ENCODE measurements at regions not wholly inside any gene's neighbourhood (a gene's known extent, or its start where the extent isn't known, plus 50 kb on each side); places are given as distances from the start of the nearest gene placed in this dataset.

DNA sequence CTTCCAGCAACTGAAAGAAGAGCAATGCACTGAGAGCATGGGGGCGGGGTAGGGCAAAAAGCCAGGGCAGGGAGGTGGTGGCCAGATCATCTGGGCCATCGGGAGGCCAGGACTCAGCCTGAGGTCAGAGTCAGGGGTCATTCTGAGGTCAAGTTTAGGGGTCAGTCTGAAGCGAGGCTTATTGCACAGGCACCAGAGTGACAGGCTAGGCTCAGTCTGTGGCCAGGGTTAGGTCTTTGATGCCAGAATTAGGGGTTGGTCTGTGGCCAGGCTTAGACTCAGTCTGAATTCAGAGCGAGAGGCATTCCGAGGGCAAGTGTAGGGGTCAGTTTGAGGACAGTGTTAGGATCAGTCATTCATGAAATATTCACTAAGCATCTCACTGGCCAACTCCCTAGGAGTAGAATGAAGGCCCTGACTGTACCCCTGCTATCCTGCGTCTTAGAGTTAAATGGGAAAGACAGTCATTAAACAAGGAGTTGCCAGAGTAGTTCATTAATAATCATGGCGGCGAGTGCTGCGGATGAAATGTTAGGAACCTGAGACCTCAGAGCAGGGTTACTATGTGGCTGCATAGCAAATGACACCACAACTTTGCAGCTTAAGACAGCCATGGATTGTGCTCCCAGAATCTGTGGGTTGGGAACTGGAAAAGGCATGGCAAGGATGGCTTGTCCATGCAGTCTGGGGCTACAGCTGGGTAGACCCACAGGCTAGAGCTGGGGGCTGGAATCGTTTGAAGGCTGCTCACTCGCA is 198.7 kb downstream of the CYP26B1 start:
- no peaks in the 10 kb centered on the region for H3K36me3 ChIP-seq (ENCODE audit: control insufficient read depth in 2 of 2, insufficient read depth in 2 of 2, low read length in 2 of 2)
- H3K27ac ChIP-seq (ENCODE audit: low read depth in 2 of 2, low read length in 2 of 2), result no peak overlapping the region
- no peak overlapping the region for H3K4me3 ChIP-seq (ENCODE audit: low read length in 2 of 2)
- no peaks in the 10 kb centered on the region for H3K9me3 ChIP-seq (ENCODE audit: control insufficient read depth in 2 of 2, low read length in 2 of 2)
- no peak overlapping the region for H3K9ac ChIP-seq (ENCODE audit: low read depth in 1 of 2, low read length in 2 of 2)
- H3K4me1 ChIP-seq (ENCODE audit: control insufficient read depth in 2 of 2, insufficient read depth in 2 of 2, low read length in 2 of 2), result no peaks in the 10 kb centered on the region
- H3K27me3 ChIP-seq (ENCODE audit: control insufficient read depth in 2 of 2, insufficient read depth in 2 of 2, low read length in 2 of 2), result no peaks in the 10 kb centered on the region

DNA sequence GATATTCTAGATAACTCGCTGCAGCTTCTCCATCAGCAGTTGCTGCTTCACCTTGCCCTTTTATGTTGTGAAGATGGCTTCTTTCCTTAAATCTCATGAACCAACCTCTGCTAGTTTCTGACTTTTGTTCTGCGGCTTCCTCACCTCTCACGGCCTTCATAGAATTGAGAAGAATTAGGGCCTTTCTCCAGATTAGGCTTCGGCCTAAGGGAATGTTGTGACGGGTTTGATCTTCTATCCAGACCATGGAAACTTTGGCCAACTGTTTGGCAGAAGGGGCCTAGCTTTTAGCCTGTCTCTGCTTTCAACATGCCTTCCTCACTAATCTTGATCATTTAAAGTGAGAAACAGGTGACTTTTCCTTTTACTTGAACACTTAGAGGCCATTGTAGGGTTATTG is 199.9 kb downstream of the CYP26B1 start:
- H3K27me3 ChIP-seq (ENCODE audit: control insufficient read depth in 2 of 2, insufficient read depth in 2 of 2, low read length in 2 of 2), result no peaks in the 10 kb centered on the region
- no peaks in the 10 kb centered on the region for H3K4me1 ChIP-seq (ENCODE audit: control insufficient read depth in 2 of 2, insufficient read depth in 2 of 2, low read length in 2 of 2)
- H3K9me3 ChIP-seq (ENCODE audit: control insufficient read depth in 2 of 2, low read length in 2 of 2), result no peaks in the 10 kb centered on the region
- H3K9ac ChIP-seq (ENCODE audit: low read depth in 1 of 2, low read length in 2 of 2), result no peak overlapping the region
- H3K36me3 ChIP-seq (ENCODE audit: control insufficient read depth in 2 of 2, insufficient read depth in 2 of 2, low read length in 2 of 2), result no peaks in the 10 kb centered on the region
- no peak overlapping the region for H3K4me3 ChIP-seq (ENCODE audit: low read length in 2 of 2)
- H3K27ac ChIP-seq (ENCODE audit: low read depth in 2 of 2, low read length in 2 of 2), result no peak overlapping the region

DNA sequence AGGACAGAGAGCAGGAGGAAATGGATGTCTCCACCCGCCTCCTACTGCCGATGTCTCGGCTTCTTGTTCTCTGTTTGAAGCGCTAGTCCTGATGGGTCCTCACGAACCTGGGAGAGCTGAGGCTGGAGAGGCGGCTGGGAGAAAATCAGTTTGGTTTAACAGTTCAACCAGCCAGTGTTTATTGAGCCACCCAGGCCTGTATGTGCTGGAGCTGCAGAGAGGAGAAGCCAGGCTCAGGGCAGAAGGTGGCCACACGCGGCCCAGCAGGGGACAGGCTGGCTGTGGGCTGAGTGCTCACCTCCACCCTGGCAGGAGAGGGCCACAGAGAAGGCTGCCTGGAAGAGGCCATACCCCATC is 202.1 kb downstream of the CYP26B1 start:
- Histone ChIP-seq H3K9me3 (ENCODE audit: control insufficient read depth in 2 of 2, low read length in 2 of 2) (no peaks in the 10 kb centered on the region), H3K4me1 (ENCODE audit: control insufficient read depth in 2 of 2, insufficient read depth in 2 of 2, low read length in 2 of 2) (peaks cover 2 to 3% of the 10 kb centered on the region in 2 donors), H3K9ac (ENCODE audit: low read depth in 1 of 2, low read length in 2 of 2) (no peak overlapping the region), H3K27ac (ENCODE audit: low read depth in 2 of 2, low read length in 2 of 2) (no peak overlapping the region), H3K4me3 (ENCODE audit: low read length in 2 of 2) (no peak overlapping the region), H3K27me3 (ENCODE audit: control insufficient read depth in 2 of 2, insufficient read depth in 2 of 2, low read length in 2 of 2) (no peaks in the 10 kb centered on the region), H3K36me3 (ENCODE audit: control insufficient read depth in 2 of 2, insufficient read depth in 2 of 2, low read length in 2 of 2) (no peaks in the 10 kb centered on the region)

- H3K27me3 ChIP-seq (ENCODE audit: control insufficient read depth in 2 of 2, insufficient read depth in 2 of 2, low read length in 2 of 2), result no peaks in the 10 kb centered on the region
- no peaks in the 10 kb centered on the region for H3K36me3 ChIP-seq (ENCODE audit: control insufficient read depth in 2 of 2, insufficient read depth in 2 of 2, low read length in 2 of 2)
- H3K27ac ChIP-seq (ENCODE audit: low read depth in 2 of 2, low read length in 2 of 2), result no peak overlapping the region
Observed at GRCh38 chr2:71944806-71945602, 202.7 kb downstream of the CYP26B1 start.

GRCh38 chr2:71944183-71944550 is 203.5 kb downstream of the CYP26B1 start:
- Histone ChIP-seq H3K9ac (ENCODE audit: low read depth in 1 of 2, low read length in 2 of 2) (no peak overlapping the region), H3K4me1 (ENCODE audit: control insufficient read depth in 2 of 2, insufficient read depth in 2 of 2, low read length in 2 of 2) (peaks cover 6 to 8% of the 10 kb centered on the region in 2 donors), H3K27me3 (ENCODE audit: control insufficient read depth in 2 of 2, insufficient read depth in 2 of 2, low read length in 2 of 2) (no peaks in the 10 kb centered on the region), H3K36me3 (ENCODE audit: control insufficient read depth in 2 of 2, insufficient read depth in 2 of 2, low read length in 2 of 2) (no peaks in the 10 kb centered on the region), H3K9me3 (ENCODE audit: control insufficient read depth in 2 of 2, low read length in 2 of 2) (no peaks in the 10 kb centered on the region), H3K27ac (ENCODE audit: low read depth in 2 of 2, low read length in 2 of 2) (no peak overlapping the region), H3K4me3 (ENCODE audit: low read length in 2 of 2) (no peak overlapping the region)

More at GRCh38 chr2:71944806-71945602, 202.7 kb downstream of the CYP26B1 start:
- H3K9ac ChIP-seq (ENCODE audit: low read depth in 1 of 2, low read length in 2 of 2), result no peak overlapping the region
- peaks cover 6 to 7% of the 10 kb centered on the region in 2 donors for H3K4me1 ChIP-seq (ENCODE audit: control insufficient read depth in 2 of 2, insufficient read depth in 2 of 2, low read length in 2 of 2)
- no peak overlapping the region for H3K4me3 ChIP-seq (ENCODE audit: low read length in 2 of 2)
- no peaks in the 10 kb centered on the region for H3K9me3 ChIP-seq (ENCODE audit: control insufficient read depth in 2 of 2, low read length in 2 of 2)

DNA sequence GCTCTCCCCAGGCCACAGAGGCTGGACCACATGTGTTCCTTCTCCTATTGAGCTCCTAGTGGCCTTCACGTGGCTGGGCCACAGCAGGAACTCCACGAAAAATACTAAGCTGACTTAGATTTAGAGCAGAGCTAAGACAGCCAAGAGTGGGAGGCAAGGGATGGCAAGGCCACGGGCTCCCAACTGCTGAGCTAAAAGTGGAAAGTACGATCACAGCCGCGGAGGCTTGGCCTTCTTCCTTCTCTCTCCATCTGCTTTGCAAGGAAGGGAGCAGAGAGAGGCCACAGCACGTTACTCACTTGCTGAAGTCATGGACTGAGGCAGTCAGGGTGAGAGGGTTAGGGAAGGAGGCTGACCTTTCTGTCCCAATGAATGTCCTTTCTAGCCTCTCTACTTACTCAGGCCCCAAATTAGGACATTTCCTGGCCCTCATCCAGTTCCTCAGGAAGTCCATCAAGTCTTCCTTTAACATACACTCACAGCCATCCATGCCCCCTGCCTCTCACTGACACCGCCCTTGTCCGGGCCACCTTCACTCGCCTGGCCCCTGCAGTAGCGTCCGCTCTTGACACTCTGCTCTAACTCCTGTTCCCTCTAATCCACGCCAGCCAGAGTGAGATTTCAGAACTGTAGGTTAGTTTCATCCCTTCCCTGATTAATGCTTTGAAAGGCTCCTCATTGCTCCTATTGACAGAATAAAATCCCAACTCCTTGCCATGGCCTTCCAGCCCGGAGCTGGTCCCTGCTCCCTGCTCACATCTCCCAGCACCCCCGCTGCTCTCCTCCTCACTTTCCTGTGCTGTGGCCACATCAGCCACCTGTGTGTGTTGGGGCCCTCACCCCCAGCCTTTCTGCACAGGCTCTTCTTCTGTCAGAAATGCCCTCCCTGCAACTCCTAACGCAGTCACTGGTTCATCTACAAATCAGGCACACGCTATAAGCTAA is 204.2 kb downstream of the CYP26B1 start:
- no peaks in the 10 kb centered on the region for H3K36me3 ChIP-seq (ENCODE audit: control insufficient read depth in 2 of 2, insufficient read depth in 2 of 2, low read length in 2 of 2)
- no peak overlapping the region for H3K27ac ChIP-seq (ENCODE audit: low read depth in 2 of 2, low read length in 2 of 2)
- no peaks in the 10 kb centered on the region for H3K27me3 ChIP-seq (ENCODE audit: control insufficient read depth in 2 of 2, insufficient read depth in 2 of 2, low read length in 2 of 2)
- peaks cover 6 to 8% of the 10 kb centered on the region in 2 donors for H3K4me1 ChIP-seq (ENCODE audit: control insufficient read depth in 2 of 2, insufficient read depth in 2 of 2, low read length in 2 of 2)
- H3K9ac ChIP-seq (ENCODE audit: low read depth in 1 of 2, low read length in 2 of 2), result no peak overlapping the region
- no peaks in the 10 kb centered on the region for H3K9me3 ChIP-seq (ENCODE audit: control insufficient read depth in 2 of 2, low read length in 2 of 2)
- no peak overlapping the region for H3K4me3 ChIP-seq (ENCODE audit: low read length in 2 of 2)

DNA sequence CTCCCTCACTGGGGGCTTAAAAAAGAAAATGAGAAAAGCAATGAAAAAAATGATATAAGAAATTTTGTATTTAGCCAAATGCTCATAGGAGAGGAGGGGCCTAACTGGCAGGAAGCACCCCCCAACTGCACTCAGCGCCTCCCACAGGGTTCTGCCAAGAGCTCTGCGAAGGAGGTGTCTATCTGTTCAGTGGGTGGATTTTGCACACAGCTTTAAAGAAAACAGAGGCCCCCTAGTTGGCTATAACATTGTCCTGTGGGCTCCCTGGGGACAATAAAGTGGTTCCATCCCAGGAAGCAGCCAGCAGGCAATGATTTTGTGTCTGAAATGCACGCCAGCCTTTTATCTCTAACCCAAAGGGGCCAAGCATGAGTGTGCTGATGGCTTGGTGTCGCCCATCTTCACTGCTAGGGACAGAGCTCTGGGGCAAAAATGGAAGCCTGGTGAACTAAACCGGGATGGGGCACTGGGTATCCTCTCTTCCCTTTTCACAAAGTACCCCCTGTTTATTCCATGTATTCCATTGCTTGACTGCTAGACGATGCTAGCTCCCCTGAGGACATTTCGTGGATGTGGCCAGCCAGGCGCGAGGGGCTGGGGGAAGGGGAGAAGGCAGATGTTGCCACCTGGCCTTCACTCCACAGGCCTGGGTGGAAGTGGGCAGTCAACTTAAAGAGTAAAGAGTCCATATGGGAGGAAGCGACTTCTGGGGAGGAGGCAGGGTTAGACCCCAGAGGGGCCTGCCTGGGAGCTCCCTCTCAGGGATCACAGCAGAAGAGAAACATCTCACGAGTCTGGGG is 205.7 kb downstream of the CYP26B1 start:
- H3K4me1 ChIP-seq (ENCODE audit: control insufficient read depth in 2 of 2, insufficient read depth in 2 of 2, low read length in 2 of 2), result peaks cover 6 to 8% of the 10 kb centered on the region in 2 donors
- no peak overlapping the region for H3K27ac ChIP-seq (ENCODE audit: low read depth in 2 of 2, low read length in 2 of 2)

DNA sequence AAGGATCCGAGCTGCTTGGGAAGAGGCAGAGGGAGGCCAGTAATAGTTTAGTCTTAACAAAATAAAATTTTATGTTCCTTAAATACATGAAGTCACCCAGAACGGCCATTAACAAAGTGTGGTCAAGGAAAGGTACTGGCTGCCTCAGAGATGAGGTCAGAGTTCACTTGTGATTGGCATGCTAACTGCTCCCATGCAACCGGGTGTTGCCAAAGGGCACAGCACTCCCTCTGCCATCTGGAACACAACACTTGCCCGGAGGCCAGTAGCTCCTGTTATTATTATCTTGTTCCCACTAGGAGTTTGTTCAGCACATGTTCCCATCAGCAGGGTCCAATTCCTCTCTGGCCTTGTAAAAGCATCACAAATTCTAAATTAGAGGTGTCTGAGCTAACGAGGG is 207.0 kb downstream of the CYP26B1 start:
- Histone ChIP-seq H3K9ac (ENCODE audit: low read depth in 1 of 2, low read length in 2 of 2) (no peak overlapping the region), H3K4me3 (ENCODE audit: low read length in 2 of 2) (no peak overlapping the region), H3K4me1 (ENCODE audit: control insufficient read depth in 2 of 2, insufficient read depth in 2 of 2, low read length in 2 of 2) (peaks cover 6 to 8% of the 10 kb centered on the region in 2 donors), H3K36me3 (ENCODE audit: control insufficient read depth in 2 of 2, insufficient read depth in 2 of 2, low read length in 2 of 2) (no peaks in the 10 kb centered on the region), H3K27ac (ENCODE audit: low read depth in 2 of 2, low read length in 2 of 2) (no peak overlapping the region), H3K9me3 (ENCODE audit: control insufficient read depth in 2 of 2, low read length in 2 of 2) (no peaks in the 10 kb centered on the region), H3K27me3 (ENCODE audit: control insufficient read depth in 2 of 2, insufficient read depth in 2 of 2, low read length in 2 of 2) (no peaks in the 10 kb centered on the region)

More for the DNA sequence above, 205.7 kb downstream of the CYP26B1 start:
- Histone ChIP-seq H3K9ac (ENCODE audit: low read depth in 1 of 2, low read length in 2 of 2) (no peak overlapping the region), H3K9me3 (ENCODE audit: control insufficient read depth in 2 of 2, low read length in 2 of 2) (no peaks in the 10 kb centered on the region), H3K27me3 (ENCODE audit: control insufficient read depth in 2 of 2, insufficient read depth in 2 of 2, low read length in 2 of 2) (no peaks in the 10 kb centered on the region), H3K4me3 (ENCODE audit: low read length in 2 of 2) (no peak overlapping the region), H3K36me3 (ENCODE audit: control insufficient read depth in 2 of 2, insufficient read depth in 2 of 2, low read length in 2 of 2) (no peaks in the 10 kb centered on the region)

All from mucosa of rectum (tissue), 2 donors.